K562 (cell line): ENCODE measurements at regions not wholly inside any gene's neighbourhood (a gene's known extent, or its start where the extent isn't known, plus 50 kb on each side); places are given as distances from the start of the nearest gene placed in this dataset.

Experiments used
- ATAC-seq: fragments of 200-7000 bp; cut with Tn5 transposase; 3 replicates; pipeline ENCODE4 v1.9.1; 2020; ENCODE audit warnings: moderate library complexity
- BruUV-seq: library from RNA; stranded (reverse); fragments of 400-500 nt; replicated peaks from 2 replicates; lab custom pipeline; 2021; lab: Mats Ljungman, UMichigan
- CTCF ChIA-PET: fragments of 300-600 bp; formaldehyde crosslinking; extraction: SDS; loops from one replicate; lab custom pipeline; 2021; ENCODE audit warnings: low intra/inter-chr PET ratio; lab: Yijun Ruan, JAX
- POLR2A ChIA-PET: fragments of 300-600, 350-650 bp; sonication (Branson Sonifier 250); formaldehyde crosslinking; extraction: SDS; loops from one replicate; lab custom pipeline; 2021; ENCODE audit warnings: antibody characterized with exemption, inconsistent platforms; lab: Yijun Ruan, JAX
- DNase-seq, 4 experiments: peaks; one replicate each; pipeline versions ENCODE4 v3.0.0 to v3.0.0-alpha.2; 2011 to 2018; ENCODE audit warnings: low spot score in 3 of 4, mixed read lengths in 3 of 4; ENCODE audit errors: extremely low read depth in 1 of 4
- FAIRE-seq: peaks from 2 replicates; lab custom pipeline; 2011; peaks lifted over from hg19 to GRCh38; lab: Jason Lieb, UNC
- H2AFZ ChIP-seq: 2 replicates; pipeline ENCODE4 v1.6.0; 2011; ENCODE audit warnings: low read depth, low read length, control low read depth, inconsistent platforms
- H3K27ac ChIP-seq: fragments of 200-600 bp; 3 replicates; pipeline ENCODE4 v1.8.0; 2011; ENCODE audit warnings: low read depth, mild to moderate bottlenecking, control low read depth, inconsistent platforms, low read length, moderate library complexity, mixed read lengths; ENCODE audit errors: extremely low read depth
- H3K27me3 ChIP-seq, 2 experiments: fragments of 300-600 bp in 1 of 2; 2 replicates in 1 of 2; 3 replicates in 1 of 2; pipeline versions ENCODE4 v1.6.0 to v1.8.0; 2011; ENCODE audit warnings: inconsistent platforms in 2 of 2, low read length in 2 of 2, mild to moderate bottlenecking in 1 of 2, mixed read lengths in 1 of 2, moderate library complexity in 1 of 2; ENCODE audit not compliant: control insufficient read depth in 2 of 2, insufficient read depth in 2 of 2
- H3K36me3 ChIP-seq: fragments of 300-600 bp; 3 replicates; pipeline ENCODE4 v1.8.0; 2011; ENCODE audit warnings: mild to moderate bottlenecking, low read length, inconsistent platforms; ENCODE audit not compliant: control insufficient read depth, insufficient read depth
- H3K4me1 ChIP-seq, 2 experiments: fragments of 200-600 bp in 1 of 2; replicated peaks in 1 of 2; 2 replicates in 1 of 2; 3 replicates in 1 of 2; pipeline versions ENCODE4 v1.5.1 to v1.8.0; 2011; ENCODE audit warnings: inconsistent platforms in 2 of 2, low read length in 2 of 2, mild to moderate bottlenecking in 1 of 2, mixed read lengths in 1 of 2, moderate library complexity in 1 of 2; ENCODE audit not compliant: control insufficient read depth in 2 of 2, insufficient read depth in 2 of 2
- H3K4me2 ChIP-seq: 2 replicates; pipeline ENCODE4 v1.6.1; 2011; ENCODE audit warnings: low read length, control low read depth, inconsistent platforms, mixed read lengths; ENCODE audit not compliant: insufficient read depth
- H3K4me3 ChIP-seq: fragments of 200-600 bp; sonication (generic), shearing (Covaris generic); 2 replicates; pipeline ENCODE4 v1.5.1; 2016; ENCODE audit warnings: control low read depth, inconsistent platforms
- H3K79me2 ChIP-seq: fragments of 200-600 bp; 3 replicates; pipeline ENCODE4 v1.8.0; 2011; ENCODE audit warnings: low read length, inconsistent platforms; ENCODE audit not compliant: control insufficient read depth, insufficient read depth
- H3K9ac ChIP-seq, 2 experiments: 2 replicates each; pipeline versions ENCODE4 v1.6.0 to v1.6.1; 2011; ENCODE audit warnings: low read depth in 2 of 2, low read length in 2 of 2, control low read depth in 1 of 2, inconsistent platforms in 1 of 2, mild to moderate bottlenecking in 1 of 2, mixed read lengths in 1 of 2; ENCODE audit not compliant: insufficient read depth in 1 of 2
- H3K9me1 ChIP-seq: one replicate; pipeline ENCODE4 v1.6.0; 2011; ENCODE audit warnings: inconsistent platforms, mild to moderate bottlenecking, low read length, moderate library complexity; ENCODE audit not compliant: control insufficient read depth, insufficient read depth
- H3K9me3 ChIP-seq: replicated peaks from 2 replicates; pipeline ENCODE4 v1.5.1; 2011; ENCODE audit warnings: low read depth, low read length, inconsistent platforms; ENCODE audit not compliant: control insufficient read depth, insufficient read depth
- H4K20me1 ChIP-seq: replicated peaks from 2 replicates; pipeline ENCODE4 v1.6.1; 2011; ENCODE audit warnings: low read length, inconsistent platforms, mixed read lengths; ENCODE audit not compliant: control insufficient read depth, insufficient read depth
- AFF1 ChIP-seq, 2 experiments: fragments of 450-650 bp; IDR thresholded peaks; 2 replicates each; pipeline ENCODE4 v1.6.1; 2018; ENCODE audit warnings: mild to moderate bottlenecking in 2 of 2, low read depth in 1 of 2; ENCODE audit not compliant: partially characterized antibody in 2 of 2
- BMI1 ChIP-seq: fragments of 150-350 bp; IDR thresholded peaks from 2 replicates; pipeline ENCODE4 v1.6.1; 2014; ENCODE audit warnings: low read length
- GABPA ChIP-seq: fragments of 200-800 bp; sonication (Bioruptor generic); conservative IDR thresholded peaks from 2 replicates; pipeline ENCODE4 v1.6.1; 2016; ENCODE audit warnings: low read depth, missing genetic modification characterization, missing compliant biosample characterization
- RAD21 ChIP-seq, 2 experiments: fragments of 250-450 bp in 1 of 2; fragments of 450-650 bp in 1 of 2; sonication (Bioruptor Pico) in 1 of 2; formaldehyde crosslinking in 1 of 2; IDR thresholded peaks in 1 of 2; conservative IDR thresholded peaks in 1 of 2; 2 replicates each; pipeline versions ENCODE4 v1.4.0 to v1.8.0; 2020 to 2022; ENCODE audit warnings: mild to moderate bottlenecking in 2 of 2, moderate library complexity in 1 of 2
- RHOXF2B ChIP-seq: fragments of 250-450 bp; sonication (Bioruptor Pico); conservative IDR thresholded peaks from 2 replicates; pipeline ENCODE4 v1.5.1; 2021
- TRIM24 ChIP-seq, 2 experiments: fragments of 450-650 bp; IDR thresholded peaks; 2 replicates each; pipeline ENCODE4 v1.6.1; 2016
- ZFPM2 ChIP-seq: fragments of 250-450 bp; sonication (Bioruptor Pico); IDR thresholded peaks from 2 replicates; pipeline ENCODE4 v1.5.1; 2022; ENCODE audit warnings: mild to moderate bottlenecking
- WGBS: fragments of 100-300 bp; shearing (Covaris generic); methylation state at CpG from one replicate; pipeline ENCODE4 v1.1.6; 2016; ENCODE audit warnings: low coverage, mixed read lengths; ENCODE audit not compliant: insufficient coverage; ENCODE audit errors: missing lambda C conversion rate; 5-methylcytosine and 5-hydroxymethylcytosine counted together
- in situ Hi-C: fragments of 300-500 bp; cut with MboI; formaldehyde crosslinking; loops from 4 replicates; pipeline ENCODE4 v1.15.0; 2018; ENCODE audit warnings: inconsistent platforms, mixed read lengths
- intact Hi-C: fragments of 100-400 bp; cut with micrococcal nuclease; formaldehyde crosslinking; loops from 2 replicates; pipeline ENCODE4 v1.14.2; 2022

GRCh38 chr7:41459623-41460261, 243.1 kb downstream of the INHBA start:
- no peak for ATAC-seq
- Histone ChIP-seq H4K20me1 (no peaks in the 10 kb centered on the region), H3K4me2 (no peak overlapping the region), H3K9ac (no peak overlapping the region), H3K36me3 (no peaks in the 10 kb centered on the region), H3K27ac (no peak overlapping the region), H3K4me1 (no peaks in the 10 kb centered on the region), H3K27me3 (no peaks in the 10 kb centered on the region), H3K9me3 (no peaks in the 10 kb centered on the region), H3K9me1 (no peaks in the 10 kb centered on the region), H3K4me3 (no peak overlapping the region), H3K79me2 (no peaks in the 10 kb centered on the region), H2AFZ (no peak overlapping the region)
- intact Hi-C loops, result no loop called here
- in situ Hi-C loops, result no loop called here
- no peak for FAIRE-seq
- TF ChIP-seq ZFPM2 (no peak), TRIM24 (IDR thresholded peaks at IDR 0.05) (no peak), GABPA (no peak), RHOXF2B (CRISPR knock-in tag) (no peak), BMI1 (no peak)
- no TSS peak for BruUV-seq
- no peak for DNase-seq
- CTCF ChIA-PET, result no interaction called here
- POLR2A ChIA-PET, result no interaction called here
- 0% methylated on average over 7 of the region's 8 CpGs for WGBS

- ATAC-seq, result no peak
- no peaks in the 10 kb centered on the region for H3K4me1 ChIP-seq
- CTCF ChIA-PET, result no interaction called here
- no peaks in the 10 kb centered on the region for H3K79me2 ChIP-seq
- in situ Hi-C loops, result no loop called here
- no peaks in the 10 kb centered on the region for H3K9me3 ChIP-seq
- no peaks in the 10 kb centered on the region for H3K36me3 ChIP-seq
- 0% methylated on average over 5 of the region's 5 CpGs for WGBS
- no peak overlapping the region for H3K9ac ChIP-seq
- no peak overlapping the region for H3K4me3 ChIP-seq
- no peak for DNase-seq
- no peaks in the 10 kb centered on the region for H3K27me3 ChIP-seq
- no peaks in the 10 kb centered on the region for H4K20me1 ChIP-seq
- H2AFZ ChIP-seq, result no peak overlapping the region
- H3K27ac ChIP-seq, result no peak overlapping the region
- no peak overlapping the region for H3K4me2 ChIP-seq
- POLR2A ChIA-PET, result no interaction called here
- FAIRE-seq, result no peak
- intact Hi-C loops, result no loop called here
- no peaks in the 10 kb centered on the region for H3K9me1 ChIP-seq
- BruUV-seq, result no TSS peak
- TF ChIP-seq AFF1 (IDR thresholded peaks at IDR 0.05; ENCODE audit: low read depth in 1 of 2, partially characterized antibody in 2 of 2) (no peak), RAD21 (CRISPR knock-in tag; conservative IDR thresholded peaks at IDR 0.05 in 1 of 2, IDR thresholded peaks at IDR 0.05 in 1 of 2) (no peak)
These were observed 243.7 kb downstream of the INHBA start for GRCh38 chr7:41459183-41459582.
